K562 (cell line): ENCODE measurements at regions not wholly inside any gene's neighbourhood (a gene's known extent, or its start where the extent isn't known, plus 50 kb on each side); places are given as distances from the start of the nearest gene placed in this dataset.

Experiments used
- BCLAF1 ChIP-seq, 2 experiments: fragments of 450-650 bp in 1 of 2; IDR thresholded peaks; 2 replicates each; pipeline ENCODE4 v1.6.1; 2011 to 2017; ENCODE audit warnings: low read depth in 2 of 2, antibody characterized with exemption in 1 of 2, borderline replicate concordance in 1 of 2, low read length in 1 of 2, mild to moderate bottlenecking in 1 of 2, mixed read lengths in 1 of 2; ENCODE audit not compliant: control insufficient read depth in 1 of 2
- HMBOX1 ChIP-seq: sonication (generic); IDR thresholded peaks from 2 replicates; pipeline ENCODE4 v1.6.1; 2016
- MCM3 ChIP-seq: fragments of 450-650 bp; IDR thresholded peaks from 2 replicates; pipeline ENCODE4 v1.6.1; 2016
- RNF2 ChIP-seq: sonication (generic); IDR thresholded peaks from 2 replicates; pipeline ENCODE4 v1.6.1; 2016
- THRB ChIP-seq: fragments of 450-650 bp; formaldehyde crosslinking; conservative IDR thresholded peaks from 2 replicates; pipeline ENCODE4 v1.4.0; 2022; ENCODE audit warnings: mild to moderate bottlenecking, missing genetic modification characterization
- ZNF121 ChIP-seq: sonication (generic); formaldehyde crosslinking; conservative IDR thresholded peaks from 2 replicates; pipeline ENCODE4 v1.8.0; 2022; ENCODE audit warnings: missing genetic modification reagents
- ZNF318 ChIP-seq, 2 experiments: fragments of 450-650 bp; IDR thresholded peaks; 2 replicates each; pipeline ENCODE4 v1.6.1; 2016; ENCODE audit warnings: mild to moderate bottlenecking in 2 of 2, borderline replicate concordance in 1 of 2, low read depth in 1 of 2, moderate library complexity in 1 of 2
- ZNF551 ChIP-seq: fragments of 250-450 bp; sonication (Bioruptor Pico); IDR thresholded peaks from 2 replicates; pipeline ENCODE4 v1.5.0; 2021; ENCODE audit warnings: mild to moderate bottlenecking, moderate library complexity
- ZNF699 ChIP-seq: fragments of 250-450 bp; sonication (Bioruptor Pico); IDR thresholded peaks from 2 replicates; pipeline ENCODE4 v1.8.0; 2021; ENCODE audit warnings: mild to moderate bottlenecking, moderate library complexity; ENCODE audit not compliant: insufficient replicate concordance

GRCh38 chr20:53658973-53659372 is 65.3 kb upstream of the ZNF217 start (continued):
- no peak for TF ChIP-seq THRB
- TF ChIP-seq HMBOX1 = no peak
- no peak for TF ChIP-seq ZNF699 (CRISPR knock-in tag)
- TF ChIP-seq BCLAF1 (IDR thresholded peaks at IDR 0.05; ENCODE audit: borderline replicate concordance in 1 of 2, control insufficient read depth in 1 of 2, low read depth in 2 of 2, low read length in 1 of 2) = peak in 1 of 2 experiments; percentile 29; a peak in 1 of 4 replicates
- no peak for TF ChIP-seq RNF2
- no peak for TF ChIP-seq MCM3
- no peak for TF ChIP-seq ZNF121 (CRISPR knock-in tag)
- no peak for TF ChIP-seq ZNF551 (CRISPR knock-in tag)
- no peak for TF ChIP-seq ZNF318 (IDR thresholded peaks at IDR 0.05; ENCODE audit: borderline replicate concordance in 1 of 2, low read depth in 1 of 2)
